Activated CD4-positive, alpha-beta T cell treated with anti-CD3 and anti-CD28 coated beads, Interleukin-2, amount 10 ng/mL, durations not matched to agents 24 days and 14 days (primary cell): ENCODE measurements at regions not wholly inside any gene's neighbourhood (a gene's known extent, or its start where the extent isn't known, plus 50 kb on each side); places are given as distances from the start of the nearest gene placed in this dataset.

Source experiments
- DNase-seq: peaks from one replicate; pipeline ENCODE4 v3.0.0; 2022
- H3K27ac Mint-ChIP-seq: one replicate; pipeline ENCODE4 v1.8.0; 2022; ENCODE audit warnings: mild to moderate bottlenecking, mixed read lengths
- H3K27me3 Mint-ChIP-seq: one replicate; pipeline ENCODE4 v1.8.0; 2022; ENCODE audit warnings: mixed read lengths
- H3K36me3 Mint-ChIP-seq: one replicate; pipeline ENCODE4 v1.8.0; 2022; ENCODE audit warnings: low read depth, mild to moderate bottlenecking, mixed read lengths
- H3K4me1 Mint-ChIP-seq: one replicate; pipeline ENCODE4 v1.8.0; 2021; ENCODE audit warnings: mixed read lengths
- H3K4me3 Mint-ChIP-seq: one replicate; pipeline ENCODE4 v1.8.0; 2022; ENCODE audit warnings: mild to moderate bottlenecking, moderate library complexity, mixed read lengths
- H3K9me3 Mint-ChIP-seq: one replicate; pipeline ENCODE4 v1.8.0; 2021; ENCODE audit warnings: mixed read lengths
- intact Hi-C: fragments of 100-400 bp; cut with micrococcal nuclease; formaldehyde crosslinking; loops from one replicate; pipeline ENCODE4 v1.15.1; 2023

DNA sequence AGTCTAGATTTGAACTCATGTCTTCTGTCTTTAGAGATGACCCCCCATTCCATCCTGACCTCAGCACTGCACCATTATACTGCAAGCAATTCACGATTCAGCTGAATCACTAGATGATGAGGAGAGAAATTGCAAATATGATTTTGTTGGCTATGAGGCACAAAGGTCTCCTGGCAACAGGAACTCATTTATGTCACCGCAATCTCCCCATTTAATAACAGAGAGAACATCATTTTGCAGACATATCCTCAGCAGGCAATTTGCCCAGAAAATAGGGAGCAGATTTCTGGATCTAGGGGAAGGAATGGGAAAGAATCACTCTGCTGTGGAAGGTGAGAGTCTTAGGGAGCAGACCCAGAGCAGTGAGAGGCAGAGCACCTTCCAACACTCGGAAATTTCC lies 303.0 kb downstream of the PAX1 start:
- intact Hi-C loops, result no loop called here
- Mint-ChIP-seq H3K27me3 (no peaks in the 10 kb centered on the region), H3K9me3 (peaks cover 11% of the 10 kb centered on the region), H3K27ac (no peak overlapping the region), H3K4me3 (no peak overlapping the region), H3K4me1 (no peaks in the 10 kb centered on the region), H3K36me3 (no peaks in the 10 kb centered on the region)
- DNase-seq, result no peak

DNA sequence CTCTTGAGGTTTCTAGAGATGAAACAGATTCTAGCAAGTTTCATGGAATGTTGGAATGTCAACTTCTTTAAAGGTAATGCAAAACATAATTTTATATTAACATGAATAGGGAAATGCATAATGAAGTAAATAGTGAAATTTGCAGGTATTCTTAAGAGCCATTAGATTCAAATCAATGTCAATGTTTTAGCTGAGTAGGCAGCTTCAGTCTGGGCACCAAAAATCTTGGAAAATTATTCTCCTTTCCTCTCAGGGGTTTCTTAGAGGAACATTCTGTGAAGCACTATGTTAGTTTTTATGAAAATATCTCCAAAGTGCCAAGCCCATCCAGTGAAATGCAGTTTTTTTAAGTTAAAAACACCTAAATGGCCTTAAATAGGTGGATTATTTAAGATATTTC lies 300.8 kb downstream of the PAX1 start:
- no peak overlapping the region for H3K27ac Mint-ChIP-seq
- no peaks in the 10 kb centered on the region for H3K36me3 Mint-ChIP-seq
- H3K9me3 Mint-ChIP-seq, result peaks cover 16% of the 10 kb centered on the region
- intact Hi-C loops, result no loop called here
- DNase-seq, result no peak
- H3K4me1 Mint-ChIP-seq, result no peaks in the 10 kb centered on the region
- no peaks in the 10 kb centered on the region for H3K27me3 Mint-ChIP-seq
- no peak overlapping the region for H3K4me3 Mint-ChIP-seq

DNA sequence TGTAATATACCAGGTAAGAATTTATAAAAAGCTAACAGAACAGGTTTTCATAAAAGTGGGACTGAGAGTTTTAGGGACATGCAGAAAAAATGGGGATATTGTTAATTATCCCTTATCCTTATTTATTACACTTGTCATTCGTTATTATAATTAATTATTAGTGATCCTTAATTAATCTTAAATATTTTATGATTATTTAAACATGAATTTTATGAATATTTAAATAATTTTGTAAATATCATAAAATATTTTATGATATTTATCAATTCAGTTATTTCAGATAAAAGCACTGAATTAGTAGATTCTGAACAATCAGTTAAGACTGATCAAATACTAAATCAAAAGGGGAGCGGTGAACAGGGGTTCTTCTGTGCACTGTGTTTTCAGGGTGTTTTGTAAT lies 300.1 kb downstream of the PAX1 start:
- Mint-ChIP-seq H3K9me3 (peaks cover 10% of the 10 kb centered on the region), H3K36me3 (no peaks in the 10 kb centered on the region), H3K4me3 (no peak overlapping the region), H3K4me1 (no peaks in the 10 kb centered on the region), H3K27me3 (no peaks in the 10 kb centered on the region), H3K27ac (no peak overlapping the region)
- intact Hi-C loops, result no loop called here
- no peak for DNase-seq

DNA sequence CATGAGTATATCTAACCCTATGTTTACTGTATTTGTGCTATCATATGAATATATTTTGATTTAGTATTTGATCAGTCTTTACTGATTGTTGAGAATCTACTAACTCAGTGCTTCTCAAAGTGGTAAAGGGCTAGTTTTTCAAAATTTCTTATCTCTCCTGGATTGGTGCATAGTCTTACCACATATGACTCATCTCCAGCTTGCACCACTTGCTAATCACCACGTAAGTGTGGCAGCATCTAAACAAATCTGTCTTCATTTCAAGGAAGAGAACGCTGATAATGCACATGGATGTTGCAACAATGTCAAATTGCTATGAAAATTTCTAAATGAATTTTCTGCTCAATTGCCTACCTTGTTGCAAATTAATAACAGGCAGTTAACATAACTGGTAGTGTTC lies 299.5 kb downstream of the PAX1 start:
- intact Hi-C loops, result no loop called here
- Mint-ChIP-seq H3K4me1 (no peaks in the 10 kb centered on the region), H3K36me3 (no peaks in the 10 kb centered on the region), H3K27ac (no peak overlapping the region), H3K9me3 (peaks cover 9% of the 10 kb centered on the region), H3K4me3 (no peak overlapping the region), H3K27me3 (no peaks in the 10 kb centered on the region)
- DNase-seq, result no peak

DNA sequence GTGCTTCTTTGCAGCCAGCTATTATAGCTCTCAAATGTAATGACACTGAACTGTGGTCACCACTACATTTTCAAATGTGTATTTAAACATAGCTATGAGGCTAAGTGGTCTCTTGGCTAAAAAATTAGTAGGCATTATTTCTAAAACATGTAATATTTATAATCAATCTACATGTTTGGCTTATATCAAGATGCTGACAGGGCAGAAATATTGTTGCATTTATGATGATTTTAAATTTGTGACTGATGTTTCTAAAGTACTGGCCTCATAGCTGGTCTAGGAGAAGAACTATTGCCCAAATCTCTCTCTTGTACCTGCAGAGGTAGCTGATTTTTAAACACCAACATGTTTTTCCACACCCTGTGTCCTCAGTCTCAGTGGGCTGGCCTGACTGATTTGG lies 298.2 kb downstream of the PAX1 start:
- DNase-seq, result no peak
- Mint-ChIP-seq H3K4me3 (no peak overlapping the region), H3K27me3 (no peaks in the 10 kb centered on the region), H3K4me1 (no peaks in the 10 kb centered on the region), H3K36me3 (no peaks in the 10 kb centered on the region), H3K27ac (no peak overlapping the region), H3K9me3 (peaks cover 9% of the 10 kb centered on the region)
- intact Hi-C loops, result no loop called here

DNA sequence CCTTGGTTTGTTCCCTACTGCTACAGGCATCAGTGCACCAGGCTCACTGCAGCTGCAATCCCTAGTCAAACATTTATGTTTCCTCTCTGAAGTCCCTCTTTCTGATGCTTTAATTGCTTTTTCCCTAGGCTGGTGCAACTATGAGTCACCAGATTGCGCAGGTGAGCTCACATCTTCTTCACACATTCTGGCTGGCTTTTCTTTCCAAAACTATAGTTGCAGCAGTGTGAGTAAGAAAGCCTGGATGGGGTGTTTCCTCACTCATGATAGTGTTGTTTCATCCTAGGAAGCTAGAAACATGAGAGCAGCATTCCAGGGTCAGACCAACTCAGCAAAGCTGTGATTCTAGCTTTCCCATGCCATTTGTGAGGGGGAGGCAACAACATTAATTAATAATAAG lies 296.4 kb downstream of the PAX1 start:
- H3K4me3 Mint-ChIP-seq, result no peak overlapping the region
- H3K4me1 Mint-ChIP-seq, result no peaks in the 10 kb centered on the region
- intact Hi-C loops, result no loop called here
- H3K27me3 Mint-ChIP-seq, result no peaks in the 10 kb centered on the region
- peaks cover 5% of the 10 kb centered on the region for H3K9me3 Mint-ChIP-seq
- no peak for DNase-seq
- no peaks in the 10 kb centered on the region for H3K36me3 Mint-ChIP-seq
- no peak overlapping the region for H3K27ac Mint-ChIP-seq

DNA sequence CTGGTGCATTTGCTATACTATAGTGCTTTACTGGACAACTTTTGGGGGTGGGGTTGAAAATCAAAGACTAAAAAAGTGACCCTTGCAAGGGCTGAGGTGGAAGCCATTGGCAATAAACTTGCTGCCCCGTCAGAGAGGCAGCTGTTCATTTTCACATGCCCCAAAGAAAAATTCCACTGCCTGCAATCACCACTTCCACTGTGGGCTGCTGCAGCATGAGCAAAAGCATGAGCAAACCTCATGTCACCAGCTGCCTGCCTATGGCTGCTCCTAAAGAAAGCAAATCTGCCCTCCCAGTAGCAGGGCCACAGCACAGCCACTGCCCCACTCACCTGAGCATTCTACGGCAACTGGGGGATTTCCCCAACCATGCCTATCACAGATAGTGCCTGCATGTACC lies 290.0 kb downstream of the PAX1 start:
- no peak for DNase-seq
- intact Hi-C loops, result no loop called here

DNA sequence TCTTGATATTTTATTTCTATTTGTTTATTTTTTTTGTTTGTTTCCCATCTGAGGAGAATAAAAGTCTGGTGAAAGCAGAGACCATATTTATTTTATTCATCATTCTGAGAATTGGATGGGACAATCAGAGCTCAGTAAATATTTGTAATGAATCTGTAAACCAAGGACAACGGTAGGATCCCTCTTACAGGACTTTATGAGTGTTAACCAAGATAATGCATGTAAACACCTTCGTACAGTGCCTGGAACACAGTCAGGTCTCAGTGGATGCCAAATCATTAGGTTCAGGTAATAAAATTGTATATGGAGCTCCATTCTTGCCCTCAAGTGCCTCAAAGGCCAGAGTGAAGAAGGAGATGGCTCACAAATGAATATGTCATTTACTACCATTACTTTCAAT lies 288.7 kb downstream of the PAX1 start:
- Mint-ChIP-seq H3K4me1 (no peaks in the 10 kb centered on the region), H3K27ac (no peak overlapping the region), H3K9me3 (no peaks in the 10 kb centered on the region), H3K36me3 (no peaks in the 10 kb centered on the region), H3K4me3 (no peak overlapping the region), H3K27me3 (no peaks in the 10 kb centered on the region)
- DNase-seq, result no peak
- intact Hi-C loops, result no loop called here

More for the DNA sequence above, 290.0 kb downstream of the PAX1 start:
- Mint-ChIP-seq H3K27me3 (no peaks in the 10 kb centered on the region), H3K36me3 (no peaks in the 10 kb centered on the region), H3K27ac (no peak overlapping the region), H3K4me1 (no peaks in the 10 kb centered on the region), H3K4me3 (no peak overlapping the region), H3K9me3 (no peaks in the 10 kb centered on the region)

DNA sequence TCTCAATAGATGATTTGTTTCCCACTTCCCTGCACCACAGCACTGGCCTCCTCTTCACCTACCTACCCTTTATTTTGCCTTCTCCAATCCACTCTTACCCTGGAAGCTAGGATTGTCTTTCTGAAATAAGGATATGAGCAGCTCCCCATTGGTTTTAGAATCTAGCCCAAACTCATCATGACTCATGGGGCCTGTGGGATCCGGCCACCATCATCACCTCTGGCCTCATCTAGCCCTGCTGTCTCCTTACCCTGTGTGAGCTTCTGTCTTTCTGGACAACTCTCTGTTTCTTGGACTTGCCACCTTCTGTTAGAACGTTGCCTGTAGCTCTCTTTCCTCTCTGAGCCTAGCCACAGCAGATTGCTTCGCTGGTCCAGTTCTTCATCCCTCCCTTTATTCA lies 277.1 kb downstream of the PAX1 start:
- Mint-ChIP-seq H3K4me1 (no peaks in the 10 kb centered on the region), H3K9me3 (peaks cover 26% of the 10 kb centered on the region), H3K27ac (no peak overlapping the region), H3K36me3 (no peaks in the 10 kb centered on the region), H3K27me3 (no peaks in the 10 kb centered on the region), H3K4me3 (no peak overlapping the region)
- intact Hi-C loops, result no loop called here
- no peak for DNase-seq

DNA sequence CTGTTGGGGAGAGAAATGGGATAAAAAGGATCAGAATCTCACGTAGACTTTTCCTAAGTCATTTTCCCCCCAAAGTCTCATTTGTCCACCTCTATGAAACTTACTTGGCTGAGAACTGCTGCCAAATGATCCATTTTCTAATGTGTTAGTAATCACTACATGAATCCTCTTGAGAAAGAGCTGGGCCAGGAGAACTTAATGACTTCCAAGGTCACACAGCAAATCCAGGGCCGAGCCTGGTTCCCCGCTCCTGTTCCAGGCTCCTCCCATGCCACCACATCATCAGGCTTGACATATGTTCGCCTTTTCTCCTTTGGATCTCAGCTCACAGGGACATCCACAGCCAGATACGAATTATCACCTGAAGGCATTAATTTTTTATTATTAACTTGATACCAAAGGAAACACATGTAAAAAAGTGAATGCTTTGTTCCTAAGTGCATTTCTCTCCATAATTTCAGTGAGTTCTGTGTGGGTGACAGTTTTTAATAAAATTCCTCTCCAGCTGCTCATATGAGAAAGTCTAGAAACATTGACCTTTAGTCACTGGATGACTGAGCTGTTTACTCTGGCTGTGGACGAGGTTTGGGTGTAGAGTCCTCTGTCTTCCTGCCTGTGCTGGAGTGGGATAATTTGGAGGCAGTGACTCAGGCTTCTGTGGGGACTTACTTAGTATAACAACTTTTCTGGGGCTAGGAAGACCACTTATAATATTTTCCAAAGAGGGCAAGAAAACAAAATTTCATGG lies 276.3 kb downstream of the PAX1 start:
- no peak overlapping the region for H3K27ac Mint-ChIP-seq
- no peak overlapping the region for H3K4me3 Mint-ChIP-seq
- no peak for DNase-seq
- no peaks in the 10 kb centered on the region for H3K4me1 Mint-ChIP-seq
- no peaks in the 10 kb centered on the region for H3K27me3 Mint-ChIP-seq
- H3K36me3 Mint-ChIP-seq, result no peaks in the 10 kb centered on the region
- peaks cover 20% of the 10 kb centered on the region for H3K9me3 Mint-ChIP-seq
- intact Hi-C loops, result no loop called here

DNA sequence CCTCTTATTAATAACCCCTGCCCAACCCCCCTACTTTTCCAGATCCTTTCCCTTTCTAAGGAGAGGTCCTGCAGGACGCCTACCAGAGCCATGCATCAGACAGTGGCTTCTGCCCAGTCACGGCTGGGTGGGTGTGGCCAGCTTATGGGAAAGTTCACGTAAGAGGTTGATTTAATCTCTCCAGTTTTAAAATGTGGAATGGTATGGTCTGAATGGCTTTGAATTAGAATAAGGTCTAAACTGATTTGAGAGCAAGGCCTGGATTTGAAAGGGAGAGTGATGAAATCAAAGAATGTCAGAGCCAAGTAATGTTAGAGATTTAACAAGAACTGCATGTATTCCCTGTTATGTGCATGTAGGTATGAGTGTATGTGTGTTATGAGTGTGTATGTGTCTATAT lies 275.7 kb downstream of the PAX1 start:
- peaks cover 20% of the 10 kb centered on the region for H3K9me3 Mint-ChIP-seq
- intact Hi-C loops, result no loop called here
- no peaks in the 10 kb centered on the region for H3K27me3 Mint-ChIP-seq
- no peak overlapping the region for H3K4me3 Mint-ChIP-seq
- H3K27ac Mint-ChIP-seq, result no peak overlapping the region
- no peaks in the 10 kb centered on the region for H3K4me1 Mint-ChIP-seq
- DNase-seq, result no peak
- H3K36me3 Mint-ChIP-seq, result no peaks in the 10 kb centered on the region

DNA sequence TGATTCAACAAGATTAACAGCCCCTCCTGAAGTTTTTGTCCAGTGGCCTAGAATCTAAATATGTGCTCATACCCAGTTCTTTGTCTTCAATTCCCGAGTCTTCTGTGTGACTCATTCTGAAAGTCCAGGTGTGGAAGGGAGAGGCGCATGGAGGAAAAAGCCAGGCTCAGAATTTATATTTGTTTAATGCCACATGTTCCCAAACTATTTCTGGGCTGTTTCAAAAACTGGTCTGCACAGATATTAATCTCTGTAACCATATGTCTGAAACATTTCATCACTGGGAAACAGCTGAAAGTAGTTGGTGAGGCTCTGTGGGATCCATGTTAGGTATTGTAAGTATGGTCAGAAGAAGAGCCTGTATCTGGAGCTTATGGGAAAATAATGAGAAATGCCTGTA lies 266.0 kb downstream of the PAX1 start:
- Mint-ChIP-seq H3K36me3 (no peaks in the 10 kb centered on the region), H3K27ac (no peak overlapping the region), H3K4me3 (no peak overlapping the region), H3K27me3 (no peaks in the 10 kb centered on the region), H3K9me3 (peaks cover 7% of the 10 kb centered on the region), H3K4me1 (no peaks in the 10 kb centered on the region)
- no peak for DNase-seq
- intact Hi-C loops, result no loop called here

DNA sequence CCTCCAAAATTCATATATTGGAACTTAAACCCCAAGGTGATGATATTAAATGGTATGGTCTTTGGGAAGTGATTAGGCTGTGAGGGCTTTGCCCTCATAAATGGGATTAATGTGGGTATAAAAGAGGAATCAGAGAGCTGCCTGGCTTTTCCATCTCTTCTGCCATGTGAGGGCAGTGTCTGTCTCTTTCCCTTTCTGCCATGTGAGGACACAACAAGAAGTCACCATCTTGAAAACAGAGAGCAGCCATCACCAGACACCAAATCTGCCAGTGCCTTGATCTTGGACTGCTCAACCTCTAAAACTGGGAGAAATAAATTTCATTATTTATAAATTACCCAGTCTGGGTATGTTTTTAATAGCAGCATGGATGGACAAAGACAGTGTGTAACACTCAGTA lies 263.0 kb downstream of the PAX1 start:
- Mint-ChIP-seq H3K4me3 (no peak overlapping the region), H3K36me3 (no peaks in the 10 kb centered on the region), H3K27ac (no peak overlapping the region), H3K4me1 (no peaks in the 10 kb centered on the region), H3K27me3 (no peaks in the 10 kb centered on the region), H3K9me3 (peaks cover 3% of the 10 kb centered on the region)
- DNase-seq, result no peak
- intact Hi-C loops, result no loop called here

DNA sequence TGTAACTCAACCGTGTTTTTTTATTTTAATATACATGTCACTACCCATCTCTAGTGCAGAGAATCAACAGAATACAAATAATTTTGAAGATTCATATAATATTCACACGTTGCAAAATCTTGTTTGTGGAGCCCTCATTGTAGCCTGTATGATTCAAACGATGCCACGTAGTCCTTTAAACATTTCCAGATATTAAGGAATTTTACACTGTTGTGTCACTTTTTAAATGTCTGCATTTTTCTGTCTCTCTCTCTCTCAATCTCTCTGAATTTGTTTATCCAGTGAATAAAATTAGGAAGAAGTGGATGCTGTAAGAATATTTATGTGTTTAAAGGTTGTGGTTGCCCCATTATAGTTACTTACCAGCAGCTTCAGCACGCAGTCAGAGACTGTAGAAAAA lies 262.0 kb downstream of the PAX1 start:
- no peak for DNase-seq
- Mint-ChIP-seq H3K4me3 (no peak overlapping the region), H3K9me3 (peaks cover 3% of the 10 kb centered on the region), H3K27me3 (no peaks in the 10 kb centered on the region), H3K4me1 (no peaks in the 10 kb centered on the region), H3K36me3 (no peaks in the 10 kb centered on the region), H3K27ac (no peak overlapping the region)
- intact Hi-C loops, result no loop called here

DNA sequence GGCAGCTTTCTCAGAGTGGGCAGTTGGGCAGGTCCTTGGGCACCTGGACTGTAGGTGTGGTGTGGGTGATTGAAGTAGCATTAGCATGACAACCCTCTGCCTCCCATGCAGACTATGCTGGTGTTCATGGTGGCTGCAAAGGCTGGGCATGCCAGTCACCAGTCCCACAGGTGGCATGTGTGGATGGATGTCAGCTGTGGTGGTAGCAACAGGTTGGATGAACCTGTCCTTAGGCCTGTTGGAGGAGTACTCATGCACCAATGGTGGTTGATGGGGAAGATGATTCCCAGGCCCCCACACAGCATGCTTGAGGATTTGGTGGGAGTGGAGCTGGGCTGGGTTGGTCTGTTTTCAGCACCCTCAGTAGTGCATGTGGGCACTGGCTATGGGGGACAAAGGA lies 251.1 kb downstream of the PAX1 start:
- Mint-ChIP-seq H3K4me1 (no peaks in the 10 kb centered on the region), H3K27me3 (no peaks in the 10 kb centered on the region), H3K27ac (no peak overlapping the region), H3K9me3 (no peaks in the 10 kb centered on the region), H3K36me3 (no peaks in the 10 kb centered on the region), H3K4me3 (no peak overlapping the region)
- DNase-seq, result no peak
- intact Hi-C loops, result no loop called here
